ENCODE measurements at regions not wholly inside any gene's neighbourhood (a gene's known extent, or its start where the extent isn't known, plus 50 kb on each side); places are given as distances from the start of the nearest gene placed in this dataset.

DNA sequence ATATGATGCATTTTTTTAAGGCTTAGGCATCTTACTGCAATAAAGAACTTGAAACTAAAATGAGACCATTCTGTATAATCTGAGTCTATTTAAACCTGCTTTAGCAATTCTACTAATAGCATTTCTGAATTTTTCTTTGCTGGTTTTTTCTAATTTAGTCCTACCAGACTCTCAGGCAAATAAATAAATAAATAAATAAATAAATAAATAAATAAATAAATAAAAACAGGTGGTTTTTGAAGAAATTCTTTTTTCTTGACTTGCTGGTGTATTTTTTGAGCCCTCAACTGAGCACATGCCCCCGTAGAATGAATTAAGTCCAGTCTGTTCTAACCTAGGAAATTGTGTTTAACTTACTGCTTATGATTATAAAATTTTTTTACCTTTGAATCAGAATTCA, 134.7 kb upstream of the FOXP2 start:
- TF ChIP-seq TEAD4 (IDR thresholded peaks at IDR 0.05) (no peak), TCF12 (IDR thresholded peaks at IDR 0.05; ENCODE audit: low read depth) (no peak), RAD21 (IDR thresholded peaks at IDR 0.05; ENCODE audit: low read depth) (no peak), ZBTB7A (IDR thresholded peaks at IDR 0.05; ENCODE audit: low read depth) (no peak), EP300 (IDR thresholded peaks at IDR 0.05; ENCODE audit: borderline replicate concordance) (no peak), REST (IDR thresholded peaks at IDR 0.05; ENCODE audit: low read depth) (no peak), USF1 (IDR thresholded peaks at IDR 0.05) (no peak), FOXM1 (IDR thresholded peaks at IDR 0.05; ENCODE audit: borderline replicate concordance, low read depth) (no peak), YY1 (IDR thresholded peaks at IDR 0.05; ENCODE audit: low read depth) (no peak), MAX (IDR thresholded peaks at IDR 0.05) (no peak), TAF1 (IDR thresholded peaks at IDR 0.05; ENCODE audit: low read depth) (no peak)

DNA sequence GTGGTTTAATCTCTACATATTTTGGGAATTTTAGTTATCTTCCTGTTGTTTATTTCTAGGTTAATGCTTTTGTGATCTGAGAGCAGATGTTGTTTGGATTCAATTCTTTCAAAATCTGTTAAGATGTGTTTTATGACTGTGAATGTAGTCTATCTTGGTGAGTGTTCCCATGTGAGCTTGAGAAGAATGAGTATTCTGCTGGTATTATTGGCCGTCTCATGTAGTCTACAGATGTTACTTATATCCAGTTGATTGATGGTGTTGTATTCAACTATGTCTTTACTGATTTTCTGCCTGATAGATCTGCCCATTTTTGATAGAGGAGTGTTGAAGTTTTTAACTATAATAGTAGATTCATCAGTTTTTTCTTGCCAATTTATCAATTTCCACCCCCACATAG, 141.4 kb upstream of the FOXP2 start:
- no peak for TF ChIP-seq USF1 (IDR thresholded peaks at IDR 0.05)
- TF ChIP-seq TAF1 (IDR thresholded peaks at IDR 0.05; ENCODE audit: low read depth), result no peak
- TF ChIP-seq NFIC (IDR thresholded peaks at IDR 0.05), result no peak
- TF ChIP-seq EGR1 (IDR thresholded peaks at IDR 0.05), result no peak
- no peak for TF ChIP-seq FOXM1 (IDR thresholded peaks at IDR 0.05; ENCODE audit: borderline replicate concordance, low read depth)
- no peak for TF ChIP-seq MAX (IDR thresholded peaks at IDR 0.05)
- TF ChIP-seq RAD21 (IDR thresholded peaks at IDR 0.05; ENCODE audit: low read depth), result no peak
- no peak for TF ChIP-seq EP300 (IDR thresholded peaks at IDR 0.05; ENCODE audit: borderline replicate concordance)
- TF ChIP-seq ZBTB7A (IDR thresholded peaks at IDR 0.05; ENCODE audit: low read depth), result no peak
- no peak for TF ChIP-seq YY1 (IDR thresholded peaks at IDR 0.05; ENCODE audit: low read depth)
- no peak for TF ChIP-seq CREB1 (IDR thresholded peaks at IDR 0.05; ENCODE audit: low read depth)
- no peak for TF ChIP-seq TEAD4 (IDR thresholded peaks at IDR 0.05)
- no peak for TF ChIP-seq REST (IDR thresholded peaks at IDR 0.05; ENCODE audit: low read depth)
- no peak for TF ChIP-seq TCF12 (IDR thresholded peaks at IDR 0.05; ENCODE audit: low read depth)
- no peak for TF ChIP-seq CEBPB (IDR thresholded peaks at IDR 0.05)

- no peak for TF ChIP-seq MAX (IDR thresholded peaks at IDR 0.05)
- TF ChIP-seq ZBTB7A (IDR thresholded peaks at IDR 0.05; ENCODE audit: low read depth), result no peak
- no peak for TF ChIP-seq EP300 (IDR thresholded peaks at IDR 0.05; ENCODE audit: borderline replicate concordance)
- TF ChIP-seq EGR1 (IDR thresholded peaks at IDR 0.05), result no peak
- no peak for TF ChIP-seq TAF1 (IDR thresholded peaks at IDR 0.05; ENCODE audit: low read depth)
- TF ChIP-seq REST (IDR thresholded peaks at IDR 0.05; ENCODE audit: low read depth), result no peak
- no peak for TF ChIP-seq YY1 (IDR thresholded peaks at IDR 0.05; ENCODE audit: low read depth)
- no peak for TF ChIP-seq CREB1 (IDR thresholded peaks at IDR 0.05; ENCODE audit: low read depth)
- no peak for TF ChIP-seq FOXM1 (IDR thresholded peaks at IDR 0.05; ENCODE audit: borderline replicate concordance, low read depth)
- no peak for TF ChIP-seq TEAD4 (IDR thresholded peaks at IDR 0.05)
- no peak for TF ChIP-seq TCF12 (IDR thresholded peaks at IDR 0.05; ENCODE audit: low read depth)
- no peak for TF ChIP-seq RAD21 (IDR thresholded peaks at IDR 0.05; ENCODE audit: low read depth)
- TF ChIP-seq USF1 (IDR thresholded peaks at IDR 0.05), result no peak
- no peak for TF ChIP-seq CEBPB (IDR thresholded peaks at IDR 0.05)
Observed at GRCh38 chr7:114269714-114270113, 144.9 kb upstream of the FOXP2 start.

- TF ChIP-seq CEBPB (IDR thresholded peaks at IDR 0.05) (no peak), EP300 (IDR thresholded peaks at IDR 0.05; ENCODE audit: borderline replicate concordance) (no peak), CREB1 (IDR thresholded peaks at IDR 0.05; ENCODE audit: low read depth) (no peak), MAX (IDR thresholded peaks at IDR 0.05) (no peak), TAF1 (IDR thresholded peaks at IDR 0.05; ENCODE audit: low read depth) (no peak), TCF12 (IDR thresholded peaks at IDR 0.05; ENCODE audit: low read depth) (no peak), FOXM1 (IDR thresholded peaks at IDR 0.05; ENCODE audit: borderline replicate concordance, low read depth) (no peak), REST (IDR thresholded peaks at IDR 0.05; ENCODE audit: low read depth) (no peak), YY1 (IDR thresholded peaks at IDR 0.05; ENCODE audit: low read depth) (no peak), RAD21 (IDR thresholded peaks at IDR 0.05; ENCODE audit: low read depth) (no peak)
Observed at GRCh38 chr7:114264023-114264422, 150.6 kb upstream of the FOXP2 start.

All from Ishikawa (cell line).